Nephron (organoid): ENCODE measurements at regions not wholly inside any gene's neighbourhood (a gene's known extent, or its start where the extent isn't known, plus 50 kb on each side); places are given as distances from the start of the nearest gene placed in this dataset.
A peak's percentile ranks its signal among the peaks of the same experiment; 100 is the strongest.

ENCODE experiments used
- H3K27ac Mint-ChIP-seq, 3 experiments: 2 replicates each; pipeline ENCODE4 v1.8.0; 2020; ENCODE audit warnings: mixed read lengths in 3 of 3, mild to moderate bottlenecking in 2 of 3, moderate library complexity in 1 of 3
- H3K27me3 Mint-ChIP-seq: 2 replicates; pipeline ENCODE4 v1.8.0; 2021; ENCODE audit warnings: low read depth, mild to moderate bottlenecking, moderate library complexity, mixed read lengths
- H3K36me3 Mint-ChIP-seq: 2 replicates; pipeline ENCODE4 v1.8.0; 2020; ENCODE audit warnings: low read depth, mixed read lengths
- H3K4me1 Mint-ChIP-seq: 2 replicates; pipeline ENCODE4 v1.8.0; 2020; ENCODE audit warnings: mixed read lengths
- H3K4me3 Mint-ChIP-seq, 3 experiments: 2 replicates each; pipeline ENCODE4 v1.8.0; 2020; ENCODE audit warnings: mild to moderate bottlenecking in 3 of 3, mixed read lengths in 3 of 3, moderate library complexity in 2 of 3
- H3K9me3 Mint-ChIP-seq: 2 replicates; pipeline ENCODE4 v1.8.0; 2020; ENCODE audit warnings: mixed read lengths
- TF ChIP-seq, protein P1 (sequence below), 3 experiments: fragments of 200-600 bp; sonication (generic); IDR thresholded peaks; one replicate each; pipeline ENCODE4 v1.5.0; 2021; ENCODE audit warnings: antibody characterized with exemption in 3 of 3; ENCODE audit not compliant: unreplicated experiment in 3 of 3

DNA sequence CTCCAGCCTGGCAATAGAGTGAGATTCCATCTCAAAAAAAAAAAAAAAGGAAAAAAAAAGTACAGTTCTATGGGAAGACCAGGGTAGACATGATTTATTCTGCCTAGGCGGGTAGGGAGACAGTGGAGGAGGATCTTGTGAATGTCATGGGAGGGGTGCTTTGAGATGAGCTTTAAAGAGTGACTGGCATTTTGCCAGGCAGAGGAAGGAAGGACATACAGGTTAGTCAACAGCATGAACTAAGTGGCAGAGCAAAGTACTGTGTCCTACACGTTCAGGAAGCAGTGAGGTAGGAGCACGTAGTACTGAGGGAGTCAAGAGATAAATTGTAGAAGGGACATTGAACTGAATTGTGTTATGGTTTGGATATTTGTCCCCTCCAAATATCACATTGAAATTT, 451.5 kb downstream of the TOX3 start:
- Mint-ChIP-seq H3K36me3 (no peaks in the 10 kb centered on the region), H3K4me3 (no peak overlapping the region), H3K4me1 (peaks cover 31% of the 10 kb centered on the region), H3K27me3 (no peaks in the 10 kb centered on the region), H3K27ac (peak overlapping the region in 1 of 3 experiments; percentile 51), H3K9me3 (no peaks in the 10 kb centered on the region)
- TF ChIP-seq, protein P1, sequence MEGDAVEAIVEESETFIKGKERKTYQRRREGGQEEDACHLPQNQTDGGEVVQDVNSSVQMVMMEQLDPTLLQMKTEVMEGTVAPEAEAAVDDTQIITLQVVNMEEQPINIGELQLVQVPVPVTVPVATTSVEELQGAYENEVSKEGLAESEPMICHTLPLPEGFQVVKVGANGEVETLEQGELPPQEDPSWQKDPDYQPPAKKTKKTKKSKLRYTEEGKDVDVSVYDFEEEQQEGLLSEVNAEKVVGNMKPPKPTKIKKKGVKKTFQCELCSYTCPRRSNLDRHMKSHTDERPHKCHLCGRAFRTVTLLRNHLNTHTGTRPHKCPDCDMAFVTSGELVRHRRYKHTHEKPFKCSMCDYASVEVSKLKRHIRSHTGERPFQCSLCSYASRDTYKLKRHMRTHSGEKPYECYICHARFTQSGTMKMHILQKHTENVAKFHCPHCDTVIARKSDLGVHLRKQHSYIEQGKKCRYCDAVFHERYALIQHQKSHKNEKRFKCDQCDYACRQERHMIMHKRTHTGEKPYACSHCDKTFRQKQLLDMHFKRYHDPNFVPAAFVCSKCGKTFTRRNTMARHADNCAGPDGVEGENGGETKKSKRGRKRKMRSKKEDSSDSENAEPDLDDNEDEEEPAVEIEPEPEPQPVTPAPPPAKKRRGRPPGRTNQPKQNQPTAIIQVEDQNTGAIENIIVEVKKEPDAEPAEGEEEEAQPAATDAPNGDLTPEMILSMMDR (IDR thresholded peaks at IDR 0.05; ENCODE audit: unreplicated experiment in 3 of 3), result no peak

DNA sequence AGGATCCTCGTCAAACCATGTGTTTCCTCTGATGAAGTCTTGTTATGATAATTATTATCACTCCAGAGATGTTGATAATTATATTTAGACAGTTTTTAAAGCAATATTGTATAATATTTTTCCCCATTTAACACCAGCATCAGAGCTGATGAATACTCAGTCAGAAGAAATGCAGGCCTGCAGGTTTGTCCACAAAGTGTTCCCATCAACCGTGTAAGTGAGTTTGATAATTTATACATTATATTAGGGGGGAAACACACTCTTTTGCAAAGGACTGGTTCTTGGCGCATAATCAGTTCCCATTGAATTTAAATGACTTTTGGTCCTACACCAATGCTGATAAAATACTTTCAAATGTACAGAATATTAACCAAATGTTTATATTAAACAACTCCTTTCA, 454.8 kb downstream of the TOX3 start:
- H3K27me3 Mint-ChIP-seq, result peaks cover 4% of the 10 kb centered on the region
- peak overlapping the region; percentile 51 to 66 (median 56) for H3K27ac Mint-ChIP-seq
- TF ChIP-seq, protein P1 (IDR thresholded peaks at IDR 0.05; ENCODE audit: unreplicated experiment in 3 of 3), result no peak
- H3K9me3 Mint-ChIP-seq, result no peaks in the 10 kb centered on the region
- peaks cover 30% of the 10 kb centered on the region for H3K4me1 Mint-ChIP-seq
- H3K4me3 Mint-ChIP-seq, result no peak overlapping the region
- no peaks in the 10 kb centered on the region for H3K36me3 Mint-ChIP-seq

DNA sequence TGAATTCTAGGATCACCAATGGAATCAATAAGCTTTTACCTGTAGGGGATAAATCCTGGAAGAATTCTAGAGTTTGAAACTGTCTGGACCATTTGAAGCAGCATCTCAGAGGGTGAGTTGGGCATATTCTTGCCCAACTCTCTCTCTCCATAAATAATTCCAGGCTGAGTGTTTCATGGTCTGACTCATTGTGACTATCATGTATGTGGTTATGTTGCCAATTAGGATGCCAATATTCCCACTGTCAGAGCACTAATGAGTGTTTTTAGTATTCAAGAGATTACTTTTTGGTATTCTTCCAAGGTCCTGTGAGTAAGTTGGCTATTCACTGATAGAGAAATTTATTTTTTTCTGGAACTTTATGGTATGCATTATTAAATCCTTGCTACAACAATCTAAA, 456.9 kb downstream of the TOX3 start:
- Mint-ChIP-seq H3K4me1 (peaks cover 11% of the 10 kb centered on the region), H3K9me3 (no peaks in the 10 kb centered on the region), H3K36me3 (no peaks in the 10 kb centered on the region), H3K27me3 (peaks cover 5% of the 10 kb centered on the region), H3K27ac (peak overlapping the region in 1 of 3 experiments; percentile 26), H3K4me3 (no peak overlapping the region)
- TF ChIP-seq, protein P1 (IDR thresholded peaks at IDR 0.05; ENCODE audit: unreplicated experiment in 3 of 3), result no peak

DNA sequence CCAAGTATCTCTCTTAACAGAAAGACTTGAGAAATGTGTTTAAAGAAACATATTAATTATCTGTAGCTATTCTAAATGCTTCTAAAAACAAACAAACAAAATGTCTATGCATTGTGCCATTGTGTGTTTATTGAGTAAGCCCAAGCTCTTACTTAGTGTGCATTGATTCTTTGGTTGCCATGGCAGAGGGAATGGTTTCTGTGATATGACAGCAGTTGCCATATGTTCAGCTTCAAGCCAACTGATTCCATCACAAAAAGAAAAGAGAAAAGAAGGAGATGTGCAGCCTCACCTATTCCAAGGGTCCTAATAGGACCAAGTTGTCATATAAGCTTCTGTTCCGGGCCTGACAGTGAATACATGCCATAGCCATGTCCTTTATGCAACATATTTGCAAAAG, 457.5 kb downstream of the TOX3 start:
- TF ChIP-seq, protein P1 (IDR thresholded peaks at IDR 0.05; ENCODE audit: unreplicated experiment in 3 of 3), result no peak
- Mint-ChIP-seq H3K36me3 (no peaks in the 10 kb centered on the region), H3K4me1 (peaks cover 11% of the 10 kb centered on the region), H3K27ac (peak overlapping the region in 1 of 3 experiments; percentile 26), H3K4me3 (no peak overlapping the region), H3K9me3 (no peaks in the 10 kb centered on the region), H3K27me3 (peaks cover 5% of the 10 kb centered on the region)

DNA sequence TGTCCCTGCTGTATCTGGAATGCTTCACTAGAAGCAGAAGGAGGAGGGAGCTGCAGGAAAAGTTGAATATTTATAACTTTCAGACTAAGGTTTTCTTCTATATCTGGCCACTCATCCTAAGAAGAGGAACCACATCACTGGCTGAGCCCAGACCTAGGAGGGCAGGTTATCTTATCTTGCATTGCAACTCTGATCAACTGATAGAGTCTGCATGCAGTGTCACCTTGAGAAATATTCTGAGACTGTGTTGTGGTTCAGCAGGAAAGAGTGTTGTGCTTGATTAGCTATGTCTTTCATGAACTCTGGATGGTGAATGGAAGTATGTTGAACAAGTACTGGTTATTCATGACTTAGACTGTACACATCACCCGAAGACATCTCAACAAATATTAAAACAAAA, 460.0 kb downstream of the TOX3 start:
- H3K36me3 Mint-ChIP-seq, result no peaks in the 10 kb centered on the region
- TF ChIP-seq, protein P1 (IDR thresholded peaks at IDR 0.05; ENCODE audit: unreplicated experiment in 3 of 3), result no peak
- peaks cover 4% of the 10 kb centered on the region for H3K4me1 Mint-ChIP-seq

More for the DNA sequence above, 460.0 kb downstream of the TOX3 start:
- peaks cover 5% of the 10 kb centered on the region for H3K27me3 Mint-ChIP-seq
- H3K9me3 Mint-ChIP-seq, result no peaks in the 10 kb centered on the region
- H3K4me3 Mint-ChIP-seq, result no peak overlapping the region
- no peak overlapping the region for H3K27ac Mint-ChIP-seq
